SJSA1 (cell line): ENCODE measurements at regions not wholly inside any gene's neighbourhood (a gene's known extent, or its start where the extent isn't known, plus 50 kb on each side); places are given as distances from the start of the nearest gene placed in this dataset.

Experiments used
- DNase-seq, 2 experiments: peaks; one replicate each; pipeline ENCODE4 v3.0.0-alpha.2; 2015 to 2020; ENCODE audit warnings: low spot score in 2 of 2, low read depth in 1 of 2
- H3K27ac ChIP-seq: fragments of 250-450 bp; sonication (Bioruptor Pico); 2 replicates; pipeline ENCODE4 v1.5.1; 2020; ENCODE audit warnings: mild to moderate bottlenecking, moderate library complexity
- H3K27me3 ChIP-seq: fragments of 250-450 bp; sonication (Bioruptor Pico); replicated peaks from 2 replicates; pipeline ENCODE4 v1.5.1; 2020; ENCODE audit warnings: mild to moderate bottlenecking, moderate library complexity
- H3K36me3 ChIP-seq: fragments of 250-450 bp; sonication (Bioruptor Pico); 2 replicates; pipeline ENCODE4 v1.5.1; 2020; ENCODE audit warnings: mild to moderate bottlenecking
- H3K4me1 ChIP-seq: fragments of 250-450 bp; sonication (Bioruptor Pico); replicated peaks from 2 replicates; pipeline ENCODE4 v1.6.1; 2021; ENCODE audit warnings: mild to moderate bottlenecking
- H3K4me3 ChIP-seq: fragments of 250-450 bp; sonication (Bioruptor Pico); 2 replicates; pipeline ENCODE4 v1.5.1; 2020; ENCODE audit warnings: mild to moderate bottlenecking
- H3K9me3 ChIP-seq: fragments of 250-450 bp; sonication (Bioruptor Pico); replicated peaks from 2 replicates; pipeline ENCODE4 v1.5.1; 2020; ENCODE audit warnings: mild to moderate bottlenecking

GRCh38 chr6:166877906-166878305, 78.4 kb downstream of the RNASET2 start:
- no peak overlapping the region for H3K4me3 ChIP-seq
- no peak overlapping the region for H3K27ac ChIP-seq
- DNase-seq = no peak
- no peaks in the 10 kb centered on the region for H3K4me1 ChIP-seq
- no peaks in the 10 kb centered on the region for H3K36me3 ChIP-seq
- peaks cover 11% of the 10 kb centered on the region for H3K27me3 ChIP-seq
- H3K9me3 ChIP-seq = no peaks in the 10 kb centered on the region

GRCh38 chr6:166877349-166877748, 79.0 kb downstream of the RNASET2 start:
- no peaks in the 10 kb centered on the region for H3K36me3 ChIP-seq
- H3K27ac ChIP-seq = no peak overlapping the region
- H3K4me1 ChIP-seq = no peaks in the 10 kb centered on the region
- H3K9me3 ChIP-seq = no peaks in the 10 kb centered on the region
- DNase-seq = no peak
- H3K27me3 ChIP-seq = peaks cover 11% of the 10 kb centered on the region
- H3K4me3 ChIP-seq = no peak overlapping the region

GRCh38 chr6:166872531-166873009, 83.8 kb downstream of the RNASET2 start:
- H3K9me3 ChIP-seq = no peaks in the 10 kb centered on the region
- DNase-seq = no peak
- no peaks in the 10 kb centered on the region for H3K36me3 ChIP-seq
- H3K27ac ChIP-seq = no peak overlapping the region
- peaks cover 20% of the 10 kb centered on the region for H3K27me3 ChIP-seq
- H3K4me3 ChIP-seq = no peak overlapping the region
- H3K4me1 ChIP-seq = no peaks in the 10 kb centered on the region

GRCh38 chr6:166870602-166871208, 85.6 kb downstream of the RNASET2 start:
- no peak overlapping the region for H3K4me3 ChIP-seq
- H3K36me3 ChIP-seq = no peaks in the 10 kb centered on the region
- H3K27me3 ChIP-seq = peaks cover 14% of the 10 kb centered on the region
- no peaks in the 10 kb centered on the region for H3K4me1 ChIP-seq
- DNase-seq = no peak
- no peak overlapping the region for H3K27ac ChIP-seq
- H3K9me3 ChIP-seq = no peaks in the 10 kb centered on the region

GRCh38 chr6:166866839-166867637, 89.3 kb downstream of the RNASET2 start:
- no peak overlapping the region for H3K4me3 ChIP-seq
- H3K4me1 ChIP-seq = 0 out of 2 replicates have a peak, but pooled peaks cover 3% of the 10 kb centered on the region
- no peak overlapping the region for H3K27ac ChIP-seq
- H3K9me3 ChIP-seq = no peaks in the 10 kb centered on the region
- no peaks in the 10 kb centered on the region for H3K36me3 ChIP-seq
- H3K27me3 ChIP-seq = peaks cover 34% of the 10 kb centered on the region
- DNase-seq = no peak

GRCh38 chr6:166864333-166864732, 92.0 kb downstream of the RNASET2 start:
- Histone ChIP-seq H3K9me3 (no peaks in the 10 kb centered on the region), H3K4me3 (no peak overlapping the region), H3K4me1 (0 out of 2 replicates have a peak, but pooled peaks cover 3% of the 10 kb centered on the region), H3K27ac (no peak overlapping the region), H3K36me3 (no peaks in the 10 kb centered on the region), H3K27me3 (peaks cover 47% of the 10 kb centered on the region)
- no peak for DNase-seq

GRCh38 chr6:166862978-166863530, 93.3 kb downstream of the RNASET2 start:
- peaks cover 54% of the 10 kb centered on the region for H3K27me3 ChIP-seq
- H3K4me3 ChIP-seq = no peak overlapping the region

GRCh38 chr6:166862287-166862977, 93.9 kb downstream of the RNASET2 start:
- Histone ChIP-seq H3K36me3 (no peaks in the 10 kb centered on the region), H3K4me3 (no peak overlapping the region), H3K27me3 (peaks cover 56% of the 10 kb centered on the region), H3K27ac (no peak overlapping the region), H3K4me1 (0 out of 2 replicates have a peak, but pooled peaks cover 3% of the 10 kb centered on the region), H3K9me3 (no peaks in the 10 kb centered on the region)
- no peak for DNase-seq

More at GRCh38 chr6:166862978-166863530, 93.3 kb downstream of the RNASET2 start:
- no peak overlapping the region for H3K27ac ChIP-seq
- H3K4me1 ChIP-seq = 0 out of 2 replicates have a peak, but pooled peaks cover 3% of the 10 kb centered on the region
- no peak for DNase-seq
- H3K36me3 ChIP-seq = no peaks in the 10 kb centered on the region
- no peaks in the 10 kb centered on the region for H3K9me3 ChIP-seq

GRCh38 chr6:166861961-166862286, 94.4 kb downstream of the RNASET2 start:
- no peak for DNase-seq
- H3K36me3 ChIP-seq = no peaks in the 10 kb centered on the region
- H3K4me3 ChIP-seq = no peak overlapping the region
- H3K27ac ChIP-seq = no peak overlapping the region
- 0 out of 2 replicates have a peak, but pooled peaks cover 3% of the 10 kb centered on the region for H3K4me1 ChIP-seq
- peaks cover 56% of the 10 kb centered on the region for H3K27me3 ChIP-seq
- H3K9me3 ChIP-seq = no peaks in the 10 kb centered on the region

GRCh38 chr6:166861304-166861703, 95.0 kb downstream of the RNASET2 start:
- Histone ChIP-seq H3K4me1 (0 out of 2 replicates have a peak, but pooled peaks cover 3% of the 10 kb centered on the region), H3K4me3 (no peak overlapping the region), H3K9me3 (no peaks in the 10 kb centered on the region), H3K27me3 (peaks cover 56% of the 10 kb centered on the region), H3K27ac (no peak overlapping the region), H3K36me3 (no peaks in the 10 kb centered on the region)
- no peak for DNase-seq

GRCh38 chr6:166860392-166860791, 96.0 kb downstream of the RNASET2 start:
- H3K9me3 ChIP-seq = no peaks in the 10 kb centered on the region

GRCh38 chr6:166855416-166855815, 100.9 kb downstream of the RNASET2 start:
- H3K27me3 ChIP-seq = peaks cover 15% of the 10 kb centered on the region
- DNase-seq = no peak

More at GRCh38 chr6:166860392-166860791, 96.0 kb downstream of the RNASET2 start:
- Histone ChIP-seq H3K27me3 (peaks cover 52% of the 10 kb centered on the region), H3K4me1 (0 out of 2 replicates have a peak, but pooled peaks cover 3% of the 10 kb centered on the region), H3K36me3 (no peaks in the 10 kb centered on the region), H3K27ac (no peak overlapping the region), H3K4me3 (no peak overlapping the region)
- DNase-seq = no peak

More at GRCh38 chr6:166855416-166855815, 100.9 kb downstream of the RNASET2 start:
- no peaks in the 10 kb centered on the region for H3K9me3 ChIP-seq
- no peak overlapping the region for H3K27ac ChIP-seq
- H3K36me3 ChIP-seq = no peaks in the 10 kb centered on the region
- no peaks in the 10 kb centered on the region for H3K4me1 ChIP-seq
- H3K4me3 ChIP-seq = no peak overlapping the region
